ENCODE measurements at regions not wholly inside any gene's neighbourhood (a gene's known extent, or its start where the extent isn't known, plus 50 kb on each side); places are given as distances from the start of the nearest gene placed in this dataset.

GRCh38 chr16:5709889-5710288 lies 612.3 kb upstream of the EEF2KMT start:
- no peak overlapping the region for H3K9ac ChIP-seq (replicated peaks; ENCODE audit: extremely low read depth, insufficient read depth, low read length)
- no TSS peak for BruUV-seq (replicated peaks)
- POLR2A ChIA-PET = no interaction called here
- no peaks in the 10 kb centered on the region for H3K4me1 ChIP-seq (ENCODE audit: control insufficient read depth, extremely low read depth, insufficient read depth, low read length)
- H2AFZ ChIP-seq (ENCODE audit: low read depth, low read length) = no peak overlapping the region
- H3K9me1 ChIP-seq (replicated peaks; ENCODE audit: control insufficient read depth, extremely low read depth, insufficient read depth, low read length) = no peaks in the 10 kb centered on the region
- DNase-seq (ENCODE audit: low read depth, low spot score) = no peak
- H3K4me2 ChIP-seq (ENCODE audit: insufficient read depth, low read length) = no peak overlapping the region
- H4K20me1 ChIP-seq (replicated peaks; ENCODE audit: control insufficient read depth, extremely low read depth, insufficient read depth, low read length) = no peaks in the 10 kb centered on the region
- no peak for TF ChIP-seq EZH2 (IDR thresholded peaks at IDR 0.05; ENCODE audit: borderline replicate concordance, low read depth, low read length, severe bottlenecking)
- CTCF ChIA-PET = no interaction called here
- peaks cover 2% of the 10 kb centered on the region for H3K9me3 ChIP-seq (replicated peaks; ENCODE audit: control insufficient read depth, insufficient read depth, low read length)
- dilution Hi-C loops (cut with MboI; ENCODE audit: extremely low pct_ligation_motif_present, low sequenced_read_pairs) = no loop called here
- no peak overlapping the region for H3K27ac ChIP-seq (ENCODE audit: insufficient read depth, low read depth, low read length)
- intact Hi-C loops (cut with micrococcal nuclease) = no loop called here
- FAIRE-seq = no peak
- no peaks in the 10 kb centered on the region for H3K27me3 ChIP-seq (ENCODE audit: control insufficient read depth in 2 of 2, insufficient read depth in 2 of 2, low read length in 2 of 2)
- H3K4me3 ChIP-seq (replicated peaks in 1 of 3; ENCODE audit: insufficient read depth in 1 of 3, low read depth in 1 of 3, low read length in 3 of 3) = no peak overlapping the region
- H3K79me2 ChIP-seq (ENCODE audit: control insufficient read depth, insufficient read depth, low read length) = no peaks in the 10 kb centered on the region
- no peaks in the 10 kb centered on the region for H3K36me3 ChIP-seq (ENCODE audit: control insufficient read depth in 2 of 2, extremely low read depth in 1 of 2, insufficient read depth in 2 of 2, low read length in 2 of 2)

GRCh38 chr16:5706211-5706610 lies 608.6 kb upstream of the EEF2KMT start:
- no peaks in the 10 kb centered on the region for H3K79me2 ChIP-seq (ENCODE audit: control insufficient read depth, insufficient read depth, low read length)
- H3K9ac ChIP-seq (replicated peaks; ENCODE audit: extremely low read depth, insufficient read depth, low read length) = no peak overlapping the region
- no peaks in the 10 kb centered on the region for H3K27me3 ChIP-seq (ENCODE audit: control insufficient read depth in 2 of 2, insufficient read depth in 2 of 2, low read length in 2 of 2)
- no peak overlapping the region for H3K4me3 ChIP-seq (replicated peaks in 1 of 3; ENCODE audit: insufficient read depth in 1 of 3, low read depth in 1 of 3, low read length in 3 of 3)
- H3K36me3 ChIP-seq (ENCODE audit: control insufficient read depth in 2 of 2, extremely low read depth in 1 of 2, insufficient read depth in 2 of 2, low read length in 2 of 2) = no peaks in the 10 kb centered on the region
- no peak overlapping the region for H2AFZ ChIP-seq (ENCODE audit: low read depth, low read length)
- no peak for DNase-seq (ENCODE audit: low read depth, low spot score)
- POLR2A ChIA-PET = no interaction called here
- dilution Hi-C loops (cut with MboI; ENCODE audit: extremely low pct_ligation_motif_present, low sequenced_read_pairs) (no loop called here), intact Hi-C loops (cut with micrococcal nuclease) (no loop called here)
- no peak overlapping the region for H3K27ac ChIP-seq (ENCODE audit: insufficient read depth, low read depth, low read length)
- H3K4me1 ChIP-seq (ENCODE audit: control insufficient read depth, extremely low read depth, insufficient read depth, low read length) = no peaks in the 10 kb centered on the region
- H3K9me1 ChIP-seq (replicated peaks; ENCODE audit: control insufficient read depth, extremely low read depth, insufficient read depth, low read length) = no peaks in the 10 kb centered on the region
- no peaks in the 10 kb centered on the region for H4K20me1 ChIP-seq (replicated peaks; ENCODE audit: control insufficient read depth, extremely low read depth, insufficient read depth, low read length)
- H3K4me2 ChIP-seq (ENCODE audit: insufficient read depth, low read length) = no peak overlapping the region
- TF ChIP-seq POLR2AphosphoS5 (IDR thresholded peaks at IDR 0.05; ENCODE audit: insufficient read depth, low read depth, low read length) = no peak
- H3K9me3 ChIP-seq (replicated peaks; ENCODE audit: control insufficient read depth, insufficient read depth, low read length) = peaks cover 2% of the 10 kb centered on the region
- no peak for FAIRE-seq
- BruUV-seq (replicated peaks) = no TSS peak
- CTCF ChIA-PET = no interaction called here
